Activated T-cell treated with anti-CD3 and anti-CD28 coated beads for 1 hour (primary cell): ENCODE measurements at regions not wholly inside any gene's neighbourhood (a gene's known extent, or its start where the extent isn't known, plus 50 kb on each side); places are given as distances from the start of the nearest gene placed in this dataset.
"Not testable (repeated sequence)": the region's sequence is repeated elsewhere in the genome, so short reads cannot be mapped to it uniquely, and the experiment has no call there.

ENCODE experiments used
- DNase-seq: peaks from one replicate; pipeline ENCODE4 v3.0.0-alpha.2; 2020; ENCODE audit warnings: low read depth

GRCh38 chr4:3880615-3881120 is 114.5 kb downstream of the ADRA2C start:
- peak; percentile 51 for DNase-seq

GRCh38 chr4:3882316-3882885 is 116.2 kb downstream of the ADRA2C start:
- not testable (repeated sequence) for DNase-seq

GRCh38 chr4:3884261-3884660 is 118.1 kb downstream of the ADRA2C start:
- not testable (repeated sequence) for DNase-seq

- not testable (repeated sequence) for DNase-seq
These were observed 127.4 kb downstream of the ADRA2C start for GRCh38 chr4:3893590-3893989.

GRCh38 chr4:3894086-3894959 is 128.1 kb downstream of the ADRA2C start:
- DNase-seq: not testable (repeated sequence)

GRCh38 chr4:3896441-3896840 is 130.3 kb downstream of the ADRA2C start:
- DNase-seq: no peak

GRCh38 chr4:3896871-3897578 is 130.8 kb downstream of the ADRA2C start:
- not testable (repeated sequence) for DNase-seq

GRCh38 chr4:3898098-3898497 is 131.9 kb downstream of the ADRA2C start:
- DNase-seq: no peak

- DNase-seq: not testable (repeated sequence)
These were observed 132.7 kb downstream of the ADRA2C start for GRCh38 chr4:3898928-3899327.

GRCh38 chr4:3904264-3904955 is 138.2 kb downstream of the ADRA2C start:
- not testable (repeated sequence) for DNase-seq

GRCh38 chr4:3909616-3910015 is 143.4 kb downstream of the ADRA2C start:
- DNase-seq: not testable (repeated sequence)

GRCh38 chr4:3910161-3910950 is 144.2 kb downstream of the ADRA2C start:
- DNase-seq: not testable (repeated sequence)

- DNase-seq: no peak
These were observed 145.2 kb downstream of the ADRA2C start for GRCh38 chr4:3911252-3911856.

- DNase-seq: not testable (repeated sequence)
These were observed 148.3 kb downstream of the ADRA2C start for GRCh38 chr4:3914511-3914910.

- not testable (repeated sequence) for DNase-seq
These were observed 153.3 kb downstream of the ADRA2C start for GRCh38 chr4:3919509-3919908.

GRCh38 chr4:3921902-3922301 is 155.7 kb downstream of the ADRA2C start:
- not testable (repeated sequence) for DNase-seq

GRCh38 chr4:3925841-3926240 is 159.7 kb downstream of the ADRA2C start:
- not testable (repeated sequence) for DNase-seq

- not testable (repeated sequence) for DNase-seq
These were observed 160.1 kb downstream of the ADRA2C start for GRCh38 chr4:3926271-3926670.

- not testable (repeated sequence) for DNase-seq
These were observed 161.0 kb downstream of the ADRA2C start for GRCh38 chr4:3926969-3927755.

- not testable (repeated sequence) for DNase-seq
These were observed 163.2 kb downstream of the ADRA2C start for GRCh38 chr4:3929431-3929830.
